ENCODE measurements at regions not wholly inside any gene's neighbourhood (a gene's known extent, or its start where the extent isn't known, plus 50 kb on each side); places are given as distances from the start of the nearest gene placed in this dataset.

GRCh38 chr2:107693604-107694003 is 133.1 kb upstream of the RGPD4 start:
- TF ChIP-seq CTCF (IDR thresholded peaks at IDR 0.05; ENCODE audit: low read depth, low read length, poor library complexity, severe bottlenecking) (no peak), EZH2phosphoT487 (IDR thresholded peaks at IDR 0.05; ENCODE audit: borderline replicate concordance, low read length) (no peak)
